ENCODE measurements at regions not wholly inside any gene's neighbourhood (a gene's known extent, or its start where the extent isn't known, plus 50 kb on each side); places are given as distances from the start of the nearest gene placed in this dataset.

GRCh38 chr18:78542204-78542603 is 437.4 kb upstream of the SALL3 start:
- intact Hi-C loops (cut with micrococcal nuclease) = no loop called here
- DNase-seq = no peak
- POLR2A ChIA-PET = no interaction called here
- no peaks in the 10 kb centered on the region for H3K36me3 Mint-ChIP-seq
- peaks cover 5% of the 10 kb centered on the region for H3K9me3 Mint-ChIP-seq
- no peak overlapping the region for H3K4me3 Mint-ChIP-seq
- CTCF ChIA-PET = no interaction called here
- H3K27ac Mint-ChIP-seq = no peak overlapping the region
- H3K27me3 Mint-ChIP-seq = no peaks in the 10 kb centered on the region
- H3K4me1 Mint-ChIP-seq (ENCODE audit: low read depth) = peaks cover 2% of the 10 kb centered on the region

- Mint-ChIP-seq H3K9me3 (peaks cover 5% of the 10 kb centered on the region), H3K4me3 (no peak overlapping the region), H3K27ac (no peak overlapping the region), H3K27me3 (no peaks in the 10 kb centered on the region), H3K36me3 (no peaks in the 10 kb centered on the region), H3K4me1 (ENCODE audit: low read depth) (peaks cover 2% of the 10 kb centered on the region)
- DNase-seq = no peak
- intact Hi-C loops (cut with micrococcal nuclease) = no loop called here
- CTCF ChIA-PET = no interaction called here
- POLR2A ChIA-PET = no interaction called here
Observed at GRCh38 chr18:78543201-78543725, 436.4 kb upstream of the SALL3 start.

- no peak overlapping the region for H3K4me3 Mint-ChIP-seq
- H3K9me3 Mint-ChIP-seq = peaks cover 18% of the 10 kb centered on the region
- intact Hi-C loops (cut with micrococcal nuclease) = no loop called here
- ChIA-PET POLR2A (no interaction called here), CTCF (no interaction called here)
- DNase-seq = no peak
- no peaks in the 10 kb centered on the region for H3K36me3 Mint-ChIP-seq
- H3K4me1 Mint-ChIP-seq (ENCODE audit: low read depth) = no peaks in the 10 kb centered on the region
- no peak overlapping the region for H3K27ac Mint-ChIP-seq
- H3K27me3 Mint-ChIP-seq = no peaks in the 10 kb centered on the region
Observed at GRCh38 chr18:78546281-78546680, 433.3 kb upstream of the SALL3 start.

GRCh38 chr18:78547817-78548216 is 431.8 kb upstream of the SALL3 start:
- Mint-ChIP-seq H3K4me1 (ENCODE audit: low read depth) (no peaks in the 10 kb centered on the region), H3K27me3 (no peaks in the 10 kb centered on the region), H3K27ac (no peak overlapping the region), H3K36me3 (no peaks in the 10 kb centered on the region), H3K4me3 (no peak overlapping the region), H3K9me3 (peaks cover 18% of the 10 kb centered on the region)
- ChIA-PET POLR2A (no interaction called here), CTCF (no interaction called here)
- DNase-seq = no peak
- intact Hi-C loops (cut with micrococcal nuclease) = no loop called here

- H3K27me3 Mint-ChIP-seq = no peaks in the 10 kb centered on the region
- H3K9me3 Mint-ChIP-seq = peaks cover 18% of the 10 kb centered on the region
- ChIA-PET CTCF (no interaction called here), POLR2A (no interaction called here)
- DNase-seq = no peak
- H3K36me3 Mint-ChIP-seq = no peaks in the 10 kb centered on the region
- no peak overlapping the region for H3K27ac Mint-ChIP-seq
- intact Hi-C loops (cut with micrococcal nuclease) = no loop called here
- H3K4me1 Mint-ChIP-seq (ENCODE audit: low read depth) = no peaks in the 10 kb centered on the region
- H3K4me3 Mint-ChIP-seq = no peak overlapping the region
Observed at GRCh38 chr18:78548261-78549058, 431.2 kb upstream of the SALL3 start.

GRCh38 chr18:78549971-78550370 is 429.6 kb upstream of the SALL3 start:
- no peak overlapping the region for H3K4me3 Mint-ChIP-seq
- no peaks in the 10 kb centered on the region for H3K36me3 Mint-ChIP-seq
- H3K27ac Mint-ChIP-seq = no peak overlapping the region
- no peak for DNase-seq
- no peaks in the 10 kb centered on the region for H3K27me3 Mint-ChIP-seq
- CTCF ChIA-PET = no interaction called here
- intact Hi-C loops (cut with micrococcal nuclease) = no loop called here
- no peaks in the 10 kb centered on the region for H3K4me1 Mint-ChIP-seq (ENCODE audit: low read depth)
- POLR2A ChIA-PET = no interaction called here
- peaks cover 25% of the 10 kb centered on the region for H3K9me3 Mint-ChIP-seq

- H3K36me3 Mint-ChIP-seq = no peaks in the 10 kb centered on the region
- no peak for DNase-seq
- no peak overlapping the region for H3K4me3 Mint-ChIP-seq
- no peak overlapping the region for H3K27ac Mint-ChIP-seq
- H3K27me3 Mint-ChIP-seq = no peaks in the 10 kb centered on the region
- no peaks in the 10 kb centered on the region for H3K4me1 Mint-ChIP-seq (ENCODE audit: low read depth)
- ChIA-PET POLR2A (no interaction called here), CTCF (no interaction called here)
- peaks cover 16% of the 10 kb centered on the region for H3K9me3 Mint-ChIP-seq
- intact Hi-C loops (cut with micrococcal nuclease) = no loop called here
Observed at GRCh38 chr18:78554944-78555608, 424.5 kb upstream of the SALL3 start.

- H3K27ac Mint-ChIP-seq = no peak overlapping the region
- ChIA-PET POLR2A (no interaction called here), CTCF (no interaction called here)
- H3K27me3 Mint-ChIP-seq = no peaks in the 10 kb centered on the region
- no peaks in the 10 kb centered on the region for H3K4me1 Mint-ChIP-seq (ENCODE audit: low read depth)
- no peaks in the 10 kb centered on the region for H3K36me3 Mint-ChIP-seq
- intact Hi-C loops (cut with micrococcal nuclease) = no loop called here
- no peak for DNase-seq
- no peak overlapping the region for H3K4me3 Mint-ChIP-seq
- peaks cover 16% of the 10 kb centered on the region for H3K9me3 Mint-ChIP-seq
Observed at GRCh38 chr18:78557371-78557770, 422.2 kb upstream of the SALL3 start.

GRCh38 chr18:78558101-78558810 is 421.4 kb upstream of the SALL3 start:
- no peak for DNase-seq
- Mint-ChIP-seq H3K27ac (no peak overlapping the region), H3K9me3 (peaks cover 16% of the 10 kb centered on the region), H3K4me1 (ENCODE audit: low read depth) (no peaks in the 10 kb centered on the region), H3K36me3 (no peaks in the 10 kb centered on the region), H3K27me3 (no peaks in the 10 kb centered on the region), H3K4me3 (no peak overlapping the region)
- intact Hi-C loops (cut with micrococcal nuclease) = no loop called here
- ChIA-PET CTCF (no interaction called here), POLR2A (no interaction called here)

- Mint-ChIP-seq H3K27me3 (no peaks in the 10 kb centered on the region), H3K27ac (no peak overlapping the region), H3K4me1 (ENCODE audit: low read depth) (no peaks in the 10 kb centered on the region), H3K4me3 (no peak overlapping the region), H3K36me3 (no peaks in the 10 kb centered on the region), H3K9me3 (peaks cover 16% of the 10 kb centered on the region)
- DNase-seq = no peak
- intact Hi-C loops (cut with micrococcal nuclease) = no loop called here
- CTCF ChIA-PET = no interaction called here
- POLR2A ChIA-PET = no interaction called here
Observed at GRCh38 chr18:78558948-78559347, 420.7 kb upstream of the SALL3 start.

GRCh38 chr18:78559584-78559983 is 420.0 kb upstream of the SALL3 start:
- no peak for DNase-seq
- H3K36me3 Mint-ChIP-seq = no peaks in the 10 kb centered on the region
- H3K27me3 Mint-ChIP-seq = no peaks in the 10 kb centered on the region
- H3K4me3 Mint-ChIP-seq = no peak overlapping the region
- H3K4me1 Mint-ChIP-seq (ENCODE audit: low read depth) = no peaks in the 10 kb centered on the region
- ChIA-PET CTCF (no interaction called here), POLR2A (no interaction called here)
- H3K9me3 Mint-ChIP-seq = peaks cover 13% of the 10 kb centered on the region
- intact Hi-C loops (cut with micrococcal nuclease) = no loop called here
- H3K27ac Mint-ChIP-seq = no peak overlapping the region

- ChIA-PET CTCF (no interaction called here), POLR2A (no interaction called here)
- intact Hi-C loops (cut with micrococcal nuclease) = no loop called here
- Mint-ChIP-seq H3K27me3 (peaks cover 1% of the 10 kb centered on the region), H3K9me3 (peaks cover 7% of the 10 kb centered on the region), H3K4me1 (ENCODE audit: low read depth) (no peaks in the 10 kb centered on the region), H3K4me3 (no peak overlapping the region), H3K27ac (no peak overlapping the region), H3K36me3 (no peaks in the 10 kb centered on the region)
- DNase-seq = no peak
Observed at GRCh38 chr18:78561757-78562510, 417.7 kb upstream of the SALL3 start.
